D721Med (cell line): ENCODE measurements at regions not wholly inside any gene's neighbourhood (a gene's known extent, or its start where the extent isn't known, plus 50 kb on each side); places are given as distances from the start of the nearest gene placed in this dataset.

Experiments used
- DNase-seq: peaks from one replicate; pipeline ENCODE4 v3.0.0; 2011; ENCODE audit warnings: low spot score; ENCODE audit not compliant: insufficient read length
- FAIRE-seq: peaks from 2 replicates; lab custom pipeline; 2011; peaks lifted over from hg19 to GRCh38; lab: Jason Lieb, UNC
- CTCF ChIP-seq: IDR thresholded peaks from 2 replicates; pipeline ENCODE4 v1.5.1; 2012; ENCODE audit warnings: mild to moderate bottlenecking, control low read depth; ENCODE audit not compliant: insufficient read depth; ENCODE audit errors: missing control alignments

GRCh38 chr1:65510961-65511360 lies 90.5 kb downstream of the LEPR start:
- FAIRE-seq: no peak
- TF ChIP-seq CTCF: no peak
- no peak for DNase-seq

- TF ChIP-seq CTCF: no peak
- DNase-seq (no peak), FAIRE-seq (no peak)
Observed at GRCh38 chr1:65512383-65512782, 91.9 kb downstream of the LEPR start.

- FAIRE-seq: no peak
- no peak for DNase-seq
- no peak for TF ChIP-seq CTCF
Observed at GRCh38 chr1:65512967-65513780, 92.7 kb downstream of the LEPR start.

GRCh38 chr1:65514041-65514440 lies 93.6 kb downstream of the LEPR start:
- FAIRE-seq (no peak), DNase-seq (no peak)
- no peak for TF ChIP-seq CTCF

GRCh38 chr1:65524931-65525265 lies 104.4 kb downstream of the LEPR start:
- DNase-seq (no peak), FAIRE-seq (no peak)
- no peak for TF ChIP-seq CTCF

GRCh38 chr1:65525266-65526048 lies 105.0 kb downstream of the LEPR start:
- TF ChIP-seq CTCF: no peak
- FAIRE-seq (no peak), DNase-seq (peak; percentile 23)
